NCI-H2227 treated with DMSO at 0.1 percent for 48 hours (cell line): ENCODE measurements at regions not wholly inside any gene's neighbourhood (a gene's known extent, or its start where the extent isn't known, plus 50 kb on each side); places are given as distances from the start of the nearest gene placed in this dataset.
"Not testable (repeated sequence)": the region's sequence is repeated elsewhere in the genome, so short reads cannot be mapped to it uniquely, and the experiment has no call there.

Experiments used
- DNase-seq: peaks from one replicate; lab custom pipeline; 2025; lab: John Stamatoyannopoulos, UW

- not testable (repeated sequence) for DNase-seq
Measured at GRCh38 chr15:96216481-96216880, 114.0 kb upstream of the NR2F2 start.

GRCh38 chr15:96217983-96218382, 112.5 kb upstream of the NR2F2 start:
- no peak for DNase-seq

- no peak for DNase-seq
Measured at GRCh38 chr15:96218623-96219455, 111.7 kb upstream of the NR2F2 start.

DNA sequence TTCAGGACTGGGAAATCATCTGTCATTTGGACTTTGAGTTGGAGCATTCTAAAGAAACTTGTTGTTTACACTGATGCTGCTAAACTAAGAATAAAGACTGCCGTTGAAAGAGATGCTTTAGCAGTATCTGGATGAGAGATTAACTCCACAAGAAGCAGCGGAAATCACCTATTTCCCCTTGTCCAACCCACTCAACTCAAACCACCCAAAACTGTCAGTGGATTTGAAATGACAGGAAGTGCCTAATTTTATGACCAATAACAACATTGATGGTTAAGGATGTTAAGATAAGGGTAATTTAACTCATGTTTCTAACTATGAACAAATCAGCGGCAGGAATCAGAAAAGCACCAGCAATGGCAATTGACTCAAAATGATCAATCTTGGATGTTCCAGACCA, 110.8 kb upstream of the NR2F2 start:
- no peak for DNase-seq

DNA sequence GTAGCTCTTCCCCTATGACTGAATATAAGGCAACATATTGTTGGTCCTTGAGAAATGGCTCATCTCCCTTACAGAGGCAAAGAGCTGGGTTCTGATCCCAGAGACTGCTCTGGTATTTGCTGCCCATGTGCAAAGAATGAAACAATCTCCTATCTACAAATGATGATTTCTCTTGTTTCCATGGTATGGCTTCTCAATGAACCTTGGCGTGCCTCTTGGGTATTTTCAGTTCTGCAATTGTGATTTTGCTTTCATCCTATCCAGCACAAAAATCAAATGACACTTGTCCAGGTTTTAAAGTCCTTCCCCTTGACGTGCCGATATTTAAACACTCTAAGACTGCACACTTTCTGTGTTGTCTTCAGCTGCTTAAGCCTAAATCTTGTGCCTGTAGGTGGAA, 109.8 kb upstream of the NR2F2 start:
- no peak for DNase-seq

GRCh38 chr15:96222981-96223380, 107.5 kb upstream of the NR2F2 start:
- no peak for DNase-seq

GRCh38 chr15:96223939-96224338, 106.6 kb upstream of the NR2F2 start:
- no peak for DNase-seq

DNA sequence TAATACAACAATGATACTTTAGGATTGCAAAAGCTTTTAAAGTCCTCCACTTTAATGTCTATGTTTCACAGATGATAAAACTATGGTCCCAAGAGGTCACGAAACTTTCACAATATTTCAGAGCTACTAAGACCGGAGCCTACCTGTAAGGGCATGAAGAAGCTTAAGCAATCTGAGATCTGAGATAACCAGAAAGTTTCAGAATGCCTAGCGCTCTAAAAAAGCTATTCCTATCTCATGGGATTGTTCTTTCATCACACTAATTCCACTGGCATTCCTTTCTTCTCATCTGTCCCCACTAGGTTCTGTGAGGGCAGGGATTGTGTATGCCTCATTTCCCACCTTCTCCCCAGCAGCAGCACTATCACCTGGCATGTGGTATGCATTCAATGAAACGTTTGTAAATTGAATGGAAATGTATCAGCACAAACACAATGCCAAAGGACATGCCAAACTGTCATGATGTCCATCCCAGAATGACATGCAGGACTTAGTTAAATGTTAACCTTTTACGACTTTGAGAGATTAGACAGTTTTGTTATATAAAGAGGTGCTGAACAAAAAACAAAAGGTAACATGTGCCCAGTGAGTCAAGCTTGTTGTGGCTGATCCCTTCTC, 104.7 kb upstream of the NR2F2 start:
- DNase-seq, result no peak

- DNase-seq, result no peak
Measured at GRCh38 chr15:96230526-96231181, 99.8 kb upstream of the NR2F2 start.

GRCh38 chr15:96232335-96232734, 98.2 kb upstream of the NR2F2 start:
- DNase-seq, result no peak

- DNase-seq, result no peak
Measured at GRCh38 chr15:96234109-96234892, 96.2 kb upstream of the NR2F2 start.

DNA sequence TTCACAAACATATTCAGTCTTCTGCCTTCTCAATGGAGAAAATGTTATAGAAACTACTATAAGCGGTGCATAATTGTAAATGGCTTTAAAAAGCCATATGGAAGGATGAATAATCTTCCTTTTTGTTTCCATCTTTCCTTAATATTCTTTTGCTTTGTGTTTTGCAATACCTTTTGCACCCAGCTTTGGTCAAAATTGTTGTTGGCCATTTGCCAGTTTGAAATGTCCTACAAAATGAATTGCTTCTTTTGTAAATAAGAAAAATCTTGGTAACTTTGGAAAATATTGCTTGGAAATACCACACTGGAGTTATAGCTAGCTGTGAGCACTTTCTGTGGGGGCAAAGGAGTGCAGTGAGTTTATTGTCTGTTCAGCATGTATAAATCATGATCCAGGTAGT, 93.5 kb upstream of the NR2F2 start:
- no peak for DNase-seq

DNA sequence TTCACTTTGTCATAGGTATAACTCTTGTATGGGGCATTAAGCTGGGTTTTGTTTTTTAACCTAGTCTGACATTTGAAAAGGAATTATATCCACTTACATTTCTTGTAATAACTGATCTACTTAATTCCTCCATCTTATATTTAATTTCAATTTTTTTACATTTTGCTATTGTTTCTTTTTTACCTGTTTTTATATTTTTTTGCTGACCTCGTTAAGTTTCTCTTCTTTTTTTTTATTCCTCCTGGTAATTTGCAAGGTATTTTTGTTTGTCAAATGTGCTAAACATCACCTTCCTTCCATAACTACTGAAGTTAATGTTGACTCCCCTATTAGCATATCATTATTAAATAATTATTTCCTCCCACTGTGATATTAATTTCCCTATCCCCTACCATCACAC, 87.7 kb upstream of the NR2F2 start:
- DNase-seq, result no peak

GRCh38 chr15:96243701-96244100, 86.8 kb upstream of the NR2F2 start:
- DNase-seq, result no peak

DNA sequence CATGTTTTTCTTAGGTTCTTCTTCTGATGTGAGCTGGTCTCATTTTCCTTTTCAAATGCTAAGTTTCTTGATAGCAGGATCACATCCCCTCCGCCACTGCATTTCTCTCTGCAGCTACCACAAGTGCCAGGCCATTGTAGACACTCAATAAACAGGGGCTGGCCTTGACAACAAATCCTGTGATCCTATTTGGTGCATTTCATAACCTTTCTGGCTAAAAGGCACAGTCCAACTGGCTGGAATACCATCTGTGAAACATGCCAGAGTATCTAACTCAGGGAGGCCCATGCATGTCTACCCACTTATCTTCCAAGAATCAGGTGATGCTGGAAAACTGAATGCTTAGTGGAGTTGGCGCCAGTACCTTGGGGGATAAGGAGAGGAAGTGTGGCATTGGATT, 85.2 kb upstream of the NR2F2 start:
- DNase-seq, result no peak

- DNase-seq, result no peak
Measured at GRCh38 chr15:96246057-96246456, 84.4 kb upstream of the NR2F2 start.

- DNase-seq, result no peak
Measured at GRCh38 chr15:96247621-96248305, 82.7 kb upstream of the NR2F2 start.

GRCh38 chr15:96252148-96252547, 78.4 kb upstream of the NR2F2 start:
- no peak for DNase-seq

GRCh38 chr15:96253006-96253747, 77.3 kb upstream of the NR2F2 start:
- no peak for DNase-seq

GRCh38 chr15:96254173-96254572, 76.3 kb upstream of the NR2F2 start:
- no peak for DNase-seq

DNA sequence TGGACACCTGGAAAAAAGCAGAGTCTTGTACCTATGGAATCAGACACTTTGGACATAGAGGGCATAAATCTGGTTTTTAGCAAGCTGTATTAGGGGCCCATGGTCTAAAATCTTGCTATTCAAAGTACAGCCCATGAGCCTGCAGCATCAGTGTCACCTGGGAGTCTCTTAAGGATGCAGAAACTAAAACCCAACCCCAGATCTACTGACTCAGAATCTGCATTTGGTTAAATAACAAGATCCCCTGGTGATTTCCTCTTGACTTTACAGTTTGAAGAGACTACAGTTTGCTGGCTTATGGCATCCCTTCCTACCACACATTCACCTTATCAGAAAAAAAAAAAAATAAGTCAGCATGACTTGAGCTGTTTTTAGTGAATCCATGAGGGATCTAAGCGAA, 74.9 kb upstream of the NR2F2 start:
- DNase-seq, result no peak
